ENCODE measurements at regions not wholly inside any gene's neighbourhood (a gene's known extent, or its start where the extent isn't known, plus 50 kb on each side); places are given as distances from the start of the nearest gene placed in this dataset.

DNA sequence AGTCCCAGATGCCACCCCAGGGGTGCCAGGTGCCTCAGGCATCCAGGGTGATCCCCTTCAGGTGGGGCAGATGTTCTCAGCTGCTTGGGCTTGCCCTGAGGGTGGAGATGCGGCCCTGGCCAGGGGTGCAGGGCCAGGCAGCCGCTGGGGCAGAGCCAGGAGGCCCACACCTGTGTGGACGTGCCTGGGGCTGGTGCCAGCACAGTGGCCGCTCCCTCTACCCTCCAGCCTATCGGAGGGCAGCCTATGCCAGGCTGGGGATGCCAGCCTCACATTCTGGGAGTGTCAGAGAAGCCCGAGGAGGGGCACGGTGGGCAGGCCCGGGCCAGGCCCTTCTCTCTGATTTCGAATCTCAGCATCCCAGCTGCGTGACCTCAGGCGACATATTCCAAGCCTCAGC, 96.5 kb upstream of the WNT4 start:
- CTCF ChIA-PET, result no interaction called here
- DNase-seq (ENCODE audit: extremely low spot score), result no peak
- TF ChIP-seq L3MBTL2 (conservative IDR thresholded peaks at IDR 0.05) (no peak), FOXA1 (IDR thresholded peaks at IDR 0.05) (no peak), FOXK2 (IDR thresholded peaks at IDR 0.05) (no peak), SP1 (IDR thresholded peaks at IDR 0.05) (no peak), NFRKB (IDR thresholded peaks at IDR 0.05) (no peak), BHLHE40 (IDR thresholded peaks at IDR 0.05; ENCODE audit: borderline replicate concordance) (no peak), CTBP1 (IDR thresholded peaks at IDR 0.05; ENCODE audit: borderline replicate concordance) (no peak), ELF4 (IDR thresholded peaks at IDR 0.05) (no peak), TARDBP (IDR thresholded peaks at IDR 0.05) (no peak), SUZ12 (IDR thresholded peaks at IDR 0.05) (no peak), ZNF384 (IDR thresholded peaks at IDR 0.05) (no peak), LEF1 (IDR thresholded peaks at IDR 0.05; ENCODE audit: borderline replicate concordance) (no peak)
- TF ChIP-seq, protein P1, sequence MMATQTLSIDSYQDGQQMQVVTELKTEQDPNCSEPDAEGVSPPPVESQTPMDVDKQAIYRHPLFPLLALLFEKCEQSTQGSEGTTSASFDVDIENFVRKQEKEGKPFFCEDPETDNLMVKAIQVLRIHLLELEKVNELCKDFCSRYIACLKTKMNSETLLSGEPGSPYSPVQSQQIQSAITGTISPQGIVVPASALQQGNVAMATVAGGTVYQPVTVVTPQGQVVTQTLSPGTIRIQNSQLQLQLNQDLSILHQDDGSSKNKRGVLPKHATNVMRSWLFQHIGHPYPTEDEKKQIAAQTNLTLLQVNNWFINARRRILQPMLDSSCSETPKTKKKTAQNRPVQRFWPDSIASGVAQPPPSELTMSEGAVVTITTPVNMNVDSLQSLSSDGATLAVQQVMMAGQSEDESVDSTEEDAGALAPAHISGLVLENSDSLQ (IDR thresholded peaks at IDR 0.05), result no peak
- POLR2A ChIA-PET, result no interaction called here

- ChIA-PET CTCF (no interaction called here), POLR2A (no interaction called here)
- TF ChIP-seq L3MBTL2 (conservative IDR thresholded peaks at IDR 0.05) (no peak), NFRKB (IDR thresholded peaks at IDR 0.05) (no peak), FOXA1 (IDR thresholded peaks at IDR 0.05) (no peak), ZNF384 (IDR thresholded peaks at IDR 0.05) (no peak), HDGF (IDR thresholded peaks at IDR 0.05; ENCODE audit: borderline replicate concordance) (no peak), BHLHE40 (IDR thresholded peaks at IDR 0.05; ENCODE audit: borderline replicate concordance) (no peak), LEF1 (IDR thresholded peaks at IDR 0.05; ENCODE audit: borderline replicate concordance) (no peak), TARDBP (IDR thresholded peaks at IDR 0.05) (no peak), ARNT (IDR thresholded peaks at IDR 0.05) (no peak), FOXM1 (IDR thresholded peaks at IDR 0.05; ENCODE audit: borderline replicate concordance) (no peak), SP1 (IDR thresholded peaks at IDR 0.05) (no peak), FOXK2 (IDR thresholded peaks at IDR 0.05) (no peak), ELF4 (IDR thresholded peaks at IDR 0.05) (no peak), CTBP1 (IDR thresholded peaks at IDR 0.05; ENCODE audit: borderline replicate concordance) (no peak)
- TF ChIP-seq, protein P1 (IDR thresholded peaks at IDR 0.05), result no peak
- DNase-seq (ENCODE audit: extremely low spot score), result no peak
Measured at GRCh38 chr1:22241250-22241649, 98.4 kb upstream of the WNT4 start.

DNA sequence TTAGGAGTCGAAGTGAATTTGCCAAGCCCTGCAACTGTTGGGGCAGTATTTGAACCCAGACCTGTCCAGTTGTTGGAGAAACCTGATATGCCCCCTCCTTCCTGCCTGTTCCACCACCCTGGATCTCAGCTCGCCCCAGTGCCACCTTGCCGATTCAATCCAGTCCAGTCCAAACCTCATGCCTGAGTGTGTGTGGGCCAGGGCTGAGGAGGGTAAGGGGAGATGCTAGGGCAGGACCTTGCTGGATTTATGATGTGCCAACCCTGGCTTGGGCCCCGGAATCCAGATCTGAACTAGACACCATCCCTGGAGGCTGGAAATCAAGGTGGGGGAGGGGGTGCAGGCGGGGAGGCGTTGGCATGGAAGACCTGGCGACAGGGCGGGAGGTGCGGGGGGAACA, 98.9 kb upstream of the WNT4 start:
- ChIA-PET CTCF (no interaction called here), POLR2A (no interaction called here)
- DNase-seq (ENCODE audit: extremely low spot score), result no peak
- TF ChIP-seq SUZ12 (IDR thresholded peaks at IDR 0.05) (no peak), ZNF384 (IDR thresholded peaks at IDR 0.05) (no peak), BHLHE40 (IDR thresholded peaks at IDR 0.05; ENCODE audit: borderline replicate concordance) (no peak), FOXK2 (IDR thresholded peaks at IDR 0.05) (no peak), LEF1 (IDR thresholded peaks at IDR 0.05; ENCODE audit: borderline replicate concordance) (no peak), HDGF (IDR thresholded peaks at IDR 0.05; ENCODE audit: borderline replicate concordance) (no peak), ARNT (IDR thresholded peaks at IDR 0.05) (no peak)
- TF ChIP-seq, protein P1 (IDR thresholded peaks at IDR 0.05), result no peak

DNA sequence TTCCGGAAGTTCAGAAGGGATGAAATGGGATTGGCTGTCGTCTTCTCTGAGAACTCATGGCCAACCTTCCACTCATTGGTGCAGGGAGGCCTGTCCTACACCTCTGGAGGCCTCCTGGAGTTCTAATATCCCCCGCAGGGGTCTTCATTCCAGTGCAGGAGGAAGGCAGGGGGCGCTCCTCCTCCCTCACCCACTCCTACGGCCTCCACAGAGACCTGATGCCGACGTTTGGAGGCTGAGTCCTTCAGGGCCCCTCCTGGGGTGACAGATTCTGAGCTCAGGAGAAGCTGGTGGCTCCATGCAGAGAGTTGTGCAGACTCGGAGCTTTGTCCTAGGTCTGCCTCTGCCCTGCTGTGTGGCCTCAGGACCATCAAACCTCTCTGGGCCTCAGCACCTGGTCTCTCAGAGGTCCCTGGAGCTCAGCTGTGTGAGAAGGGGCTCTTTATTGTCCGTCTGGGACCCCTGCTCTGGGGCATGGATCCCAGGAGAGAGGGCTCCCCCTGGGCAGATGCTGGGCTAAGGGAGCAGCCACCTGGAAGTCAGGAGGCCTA, 102.3 kb upstream of the WNT4 start:
- no peak for DNase-seq (ENCODE audit: extremely low spot score)
- ChIA-PET CTCF (interaction anchor here (0.6 kb wide), 1 partner anchor 91 kb away, joined by 5 read pairs; no protein-coding TSS in a partner anchor), POLR2A (no interaction called here)
- TF ChIP-seq, protein P1 (IDR thresholded peaks at IDR 0.05), result no peak

GRCh38 chr1:22245726-22246125, 102.8 kb upstream of the WNT4 start:
- POLR2A ChIA-PET, result no interaction called here
- TF ChIP-seq, protein P1 (IDR thresholded peaks at IDR 0.05), result no peak
- no peak for TF ChIP-seq CTBP1 (IDR thresholded peaks at IDR 0.05; ENCODE audit: borderline replicate concordance)
- no peak for TF ChIP-seq L3MBTL2 (conservative IDR thresholded peaks at IDR 0.05)
- TF ChIP-seq FOXM1 (IDR thresholded peaks at IDR 0.05; ENCODE audit: borderline replicate concordance), result no peak
- TF ChIP-seq HDGF (IDR thresholded peaks at IDR 0.05; ENCODE audit: borderline replicate concordance), result no peak
- no peak for TF ChIP-seq LEF1 (IDR thresholded peaks at IDR 0.05; ENCODE audit: borderline replicate concordance)
- TF ChIP-seq SP1 (IDR thresholded peaks at IDR 0.05), result no peak
- no peak for TF ChIP-seq FOXK2 (IDR thresholded peaks at IDR 0.05)
- TF ChIP-seq SUZ12 (IDR thresholded peaks at IDR 0.05), result no peak
- TF ChIP-seq FOXA1 (IDR thresholded peaks at IDR 0.05), result no peak
- no peak for TF ChIP-seq TARDBP (IDR thresholded peaks at IDR 0.05)
- TF ChIP-seq ARNT (IDR thresholded peaks at IDR 0.05), result no peak
- TF ChIP-seq NFRKB (IDR thresholded peaks at IDR 0.05), result no peak
- no peak for TF ChIP-seq ELF4 (IDR thresholded peaks at IDR 0.05)
- no peak for TF ChIP-seq ZNF384 (IDR thresholded peaks at IDR 0.05)
- CTCF ChIA-PET, result no interaction called here
- no peak for DNase-seq (ENCODE audit: extremely low spot score)
